HG03469 (cell line): ENCODE measurements at regions not wholly inside any gene's neighbourhood (a gene's known extent, or its start where the extent isn't known, plus 50 kb on each side); places are given as distances from the start of the nearest gene placed in this dataset.
"Not testable (repeated sequence)": the region's sequence is repeated elsewhere in the genome, so short reads cannot be mapped to it uniquely, and the experiment has no call there.

ENCODE experiments used
- ATAC-seq: cut with Tn5 transposase; IDR thresholded peaks from one replicate; pipeline ENCODE4 v1.9.1; 2021; ENCODE audit warnings: mild to moderate bottlenecking, moderate library complexity, moderate number of reproducible peaks; ENCODE audit not compliant: unreplicated experiment

GRCh38 chr16:29284159-29284558, 122.4 kb downstream of the NPIPB11 start:
- not testable (repeated sequence) for ATAC-seq

- ATAC-seq = not testable (repeated sequence)
Observed at GRCh38 chr16:29278097-29278871, 128.2 kb downstream of the NPIPB11 start.

GRCh38 chr16:29276446-29276845, 130.1 kb downstream of the NPIPB11 start:
- not testable (repeated sequence) for ATAC-seq

- ATAC-seq = not testable (repeated sequence)
Observed at GRCh38 chr16:29274055-29275035, 132.2 kb downstream of the NPIPB11 start.

- not testable (repeated sequence) for ATAC-seq
Observed at GRCh38 chr16:29273298-29274054, 133.0 kb downstream of the NPIPB11 start.

- ATAC-seq = not testable (repeated sequence)
Observed at GRCh38 chr16:29271721-29272675, 134.5 kb downstream of the NPIPB11 start.

GRCh38 chr16:29270923-29271322, 135.6 kb downstream of the NPIPB11 start:
- ATAC-seq = not testable (repeated sequence)

GRCh38 chr16:29270033-29270432, 136.5 kb downstream of the NPIPB11 start:
- ATAC-seq = not testable (repeated sequence)

GRCh38 chr16:29269192-29269811, 137.2 kb downstream of the NPIPB11 start:
- not testable (repeated sequence) for ATAC-seq

GRCh38 chr16:29268785-29269191, 137.7 kb downstream of the NPIPB11 start:
- not testable (repeated sequence) for ATAC-seq

GRCh38 chr16:29268348-29268747, 138.2 kb downstream of the NPIPB11 start:
- not testable (repeated sequence) for ATAC-seq

- not testable (repeated sequence) for ATAC-seq
Observed at GRCh38 chr16:29267891-29268290, 138.6 kb downstream of the NPIPB11 start.

- ATAC-seq = not testable (repeated sequence)
Observed at GRCh38 chr16:29267055-29267619, 139.4 kb downstream of the NPIPB11 start.

GRCh38 chr16:29266612-29267011, 139.9 kb downstream of the NPIPB11 start:
- ATAC-seq = not testable (repeated sequence)

GRCh38 chr16:29265255-29265853, 141.2 kb downstream of the NPIPB11 start:
- ATAC-seq = not testable (repeated sequence)

- ATAC-seq = not testable (repeated sequence)
Observed at GRCh38 chr16:29264080-29264837, 142.3 kb downstream of the NPIPB11 start.

- ATAC-seq = not testable (repeated sequence)
Observed at GRCh38 chr16:29262725-29263124, 143.8 kb downstream of the NPIPB11 start.
